ENCODE measurements at regions not wholly inside any gene's neighbourhood (a gene's known extent, or its start where the extent isn't known, plus 50 kb on each side); places are given as distances from the start of the nearest gene placed in this dataset.

DNA sequence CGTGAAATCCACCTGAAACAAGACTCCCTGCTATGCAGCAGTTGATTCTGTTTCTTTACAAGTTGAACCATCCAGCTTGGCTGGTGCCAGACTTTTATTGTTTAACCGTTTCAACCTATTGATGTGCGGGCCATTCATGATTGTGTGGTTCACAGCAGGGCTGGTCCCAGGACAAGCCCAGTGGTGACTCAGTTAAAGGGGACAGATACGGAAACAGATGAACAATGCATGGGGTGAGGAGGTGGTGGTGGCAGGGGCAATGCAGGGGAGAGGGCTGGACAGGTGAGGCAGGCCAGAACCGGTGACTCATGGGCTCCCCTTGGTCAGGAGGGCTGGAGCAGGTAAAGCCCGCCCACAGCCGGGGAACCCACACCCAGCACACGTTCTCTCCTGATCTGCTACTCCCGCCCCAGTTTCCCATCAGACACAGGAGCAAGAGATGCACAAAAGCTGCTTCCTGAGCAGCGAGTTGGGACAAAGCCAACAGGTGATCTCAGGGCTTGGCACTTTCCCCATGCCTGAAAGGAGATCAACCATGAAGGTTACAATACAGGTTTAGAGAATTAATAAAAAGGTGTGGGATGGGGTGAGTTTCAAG is 232.2 kb downstream of the LY86 start:
- Histone ChIP-seq H3K36me3 (ENCODE audit: control insufficient read depth, insufficient read depth, low read length) (no peaks in the 10 kb centered on the region), H3K27me3 (ENCODE audit: control insufficient read depth, insufficient read depth, low read length, poor library complexity, severe bottlenecking) (no peaks in the 10 kb centered on the region), H3K4me3 (ENCODE audit: low read length) (peak overlapping the region; percentile 48), H3K27ac (ENCODE audit: low read depth, low read length) (no peak overlapping the region), H3K4me1 (ENCODE audit: control insufficient read depth, insufficient read depth, low read length) (peaks cover 12% of the 10 kb centered on the region), H3K9ac (ENCODE audit: extremely low read depth, low read length, poor library complexity, severe bottlenecking) (no peak overlapping the region), H3K9me3 (ENCODE audit: control insufficient read depth, low read length) (no peaks in the 10 kb centered on the region)
- 17 to 28% methylated on average over 3 to 10 of the region's 10 CpGs for WGBS, 2 experiments (ENCODE audit: insufficient coverage in 1 of 2, insufficient read length in 1 of 2)
- H3K4me1 Mint-ChIP-seq, result peaks cover 41% of the 10 kb centered on the region
- H3K27ac Mint-ChIP-seq, result peak overlapping the region; percentile 4
- H3K27me3 Mint-ChIP-seq (ENCODE audit: insufficient read depth), result peaks cover 8% of the 10 kb centered on the region
- TF ChIP-seq CTCF (conservative IDR thresholded peaks at IDR 0.05), result no peak
- DNase-seq, result peak; percentile 95
- no peaks in the 10 kb centered on the region for H3K9me3 Mint-ChIP-seq
- no peak overlapping the region for H3K4me3 Mint-ChIP-seq
- no peaks in the 10 kb centered on the region for H3K36me3 Mint-ChIP-seq (ENCODE audit: low read depth)

GRCh38 chr6:6821639-6822261 is 233.2 kb downstream of the LY86 start:
- H3K36me3 Mint-ChIP-seq (ENCODE audit: low read depth), result no peaks in the 10 kb centered on the region
- Histone ChIP-seq H3K4me3 (ENCODE audit: low read length) (no peak overlapping the region), H3K9ac (ENCODE audit: extremely low read depth, low read length, poor library complexity, severe bottlenecking) (no peak overlapping the region), H3K9me3 (ENCODE audit: control insufficient read depth, low read length) (no peaks in the 10 kb centered on the region), H3K27me3 (ENCODE audit: control insufficient read depth, insufficient read depth, low read length, poor library complexity, severe bottlenecking) (no peaks in the 10 kb centered on the region), H3K4me1 (ENCODE audit: control insufficient read depth, insufficient read depth, low read length) (peaks cover 12% of the 10 kb centered on the region), H3K36me3 (ENCODE audit: control insufficient read depth, insufficient read depth, low read length) (no peaks in the 10 kb centered on the region), H3K27ac (ENCODE audit: low read depth, low read length) (no peak overlapping the region)
- peaks cover 8% of the 10 kb centered on the region for H3K27me3 Mint-ChIP-seq (ENCODE audit: insufficient read depth)
- DNase-seq, result no peak
- no peak overlapping the region for H3K27ac Mint-ChIP-seq
- peaks cover 44% of the 10 kb centered on the region for H3K4me1 Mint-ChIP-seq
- H3K4me3 Mint-ChIP-seq, result no peak overlapping the region
- no peaks in the 10 kb centered on the region for H3K9me3 Mint-ChIP-seq
- whole genome bisulfite sequencing, 2 experiments (ENCODE audit: insufficient coverage in 1 of 2, insufficient read length in 1 of 2), result 87% methylated on average over 3 of the region's 3 CpGs; no CpG with 5 or more reads in 1 of the 2 experiments
- TF ChIP-seq CTCF (conservative IDR thresholded peaks at IDR 0.05), result no peak

- Histone ChIP-seq H3K27ac (ENCODE audit: low read depth, low read length) (no peak overlapping the region), H3K9me3 (ENCODE audit: control insufficient read depth, low read length) (no peaks in the 10 kb centered on the region), H3K9ac (ENCODE audit: extremely low read depth, low read length, poor library complexity, severe bottlenecking) (no peak overlapping the region), H3K36me3 (ENCODE audit: control insufficient read depth, insufficient read depth, low read length) (no peaks in the 10 kb centered on the region), H3K4me1 (ENCODE audit: control insufficient read depth, insufficient read depth, low read length) (peaks cover 12% of the 10 kb centered on the region), H3K4me3 (ENCODE audit: low read length) (no peak overlapping the region), H3K27me3 (ENCODE audit: control insufficient read depth, insufficient read depth, low read length, poor library complexity, severe bottlenecking) (no peaks in the 10 kb centered on the region)
- WGBS, 2 experiments (ENCODE audit: insufficient coverage in 1 of 2, insufficient read length in 1 of 2), result 96% methylated on average over 5 to 6 of the region's 6 CpGs
- peaks cover 44% of the 10 kb centered on the region for H3K4me1 Mint-ChIP-seq
- no peaks in the 10 kb centered on the region for H3K36me3 Mint-ChIP-seq (ENCODE audit: low read depth)
- no peaks in the 10 kb centered on the region for H3K9me3 Mint-ChIP-seq
- DNase-seq, result peak; percentile 14
- H3K4me3 Mint-ChIP-seq, result no peak overlapping the region
- H3K27ac Mint-ChIP-seq, result no peak overlapping the region
- no peak for TF ChIP-seq CTCF (conservative IDR thresholded peaks at IDR 0.05)
- peaks cover 8% of the 10 kb centered on the region for H3K27me3 Mint-ChIP-seq (ENCODE audit: insufficient read depth)
These were observed 234.5 kb downstream of the LY86 start for GRCh38 chr6:6823030-6823429.
